Panc1 (cell line): ENCODE measurements at regions not wholly inside any gene's neighbourhood (a gene's known extent, or its start where the extent isn't known, plus 50 kb on each side); places are given as distances from the start of the nearest gene placed in this dataset.

Experiments
- ATAC-seq: fragments of 200-7000 bp; cut with Tn5 transposase; 2 replicates; pipeline ENCODE4 v1.9.1; 2020; ENCODE audit warnings: mild to moderate bottlenecking, moderate library complexity
- BruUV-seq: library from RNA; stranded (reverse); fragments of 400-500 nt; replicated peaks from 2 replicates; lab custom pipeline; 2021; lab: Mats Ljungman, UMichigan
- CTCF ChIA-PET: fragments of 300-600 bp; sonication (Branson Sonifier 250); formaldehyde crosslinking; loops from one replicate; lab custom pipeline; 2022; ENCODE audit warnings: antibody characterized with exemption; lab: Charles Lee
- POLR2A ChIA-PET: fragments of 300-600 bp; sonication (Branson Sonifier 250); formaldehyde crosslinking; loops from one replicate; lab custom pipeline; 2022; ENCODE audit warnings: antibody characterized with exemption; lab: Charles Lee
- DNase-seq: peaks from one replicate; pipeline ENCODE4 v3.0.0-alpha.2; 2010; ENCODE audit warnings: low read depth, low spot score
- H3K27ac ChIP-seq: 2 replicates; pipeline ENCODE4 v1.5.1; 2011; ENCODE audit warnings: mild to moderate bottlenecking, low read length, inconsistent platforms
- H3K27me3 ChIP-seq: fragments of 200-500 bp; sonication (Bioruptor generic); 2 replicates; pipeline ENCODE4 v1.6.0; 2014; ENCODE audit warnings: low read length, inconsistent platforms; ENCODE audit not compliant: control insufficient read depth, insufficient read depth
- H3K36me3 ChIP-seq: fragments of 200-500 bp; sonication (Bioruptor generic); 2 replicates; pipeline ENCODE4 v1.5.1; 2014; ENCODE audit warnings: inconsistent platforms, mild to moderate bottlenecking, low read length, moderate library complexity; ENCODE audit not compliant: control insufficient read depth, insufficient read depth
- H3K4me1 ChIP-seq: 2 replicates; pipeline ENCODE4 v1.5.1; 2011; ENCODE audit warnings: inconsistent platforms, mild to moderate bottlenecking, low read length, moderate library complexity; ENCODE audit not compliant: control insufficient read depth, insufficient read depth
- H3K4me3 ChIP-seq, 2 experiments: 2 replicates each; pipeline ENCODE4 v1.5.1; 2011 to 2012; ENCODE audit warnings: low read depth in 2 of 2, low read length in 2 of 2, mild to moderate bottlenecking in 2 of 2, inconsistent platforms in 1 of 2, moderate library complexity in 1 of 2
- H3K9me3 ChIP-seq: fragments of 200-500 bp; sonication (Bioruptor generic); 2 replicates; pipeline ENCODE4 v1.5.1; 2014; ENCODE audit warnings: low read depth, mild to moderate bottlenecking, inconsistent platforms, low read length, moderate library complexity; ENCODE audit not compliant: control insufficient read depth, insufficient read depth
- CTCF ChIP-seq: fragments of 450-650 bp; IDR thresholded peaks from 2 replicates; pipeline ENCODE4 v1.5.1; 2017; ENCODE audit warnings: mild to moderate bottlenecking
- POLR2AphosphoS5 ChIP-seq: IDR thresholded peaks from 2 replicates; pipeline ENCODE4 v1.6.1; 2012; ENCODE audit warnings: mild to moderate bottlenecking, low read depth, low read length, moderate library complexity
- SIN3A ChIP-seq: IDR thresholded peaks from 2 replicates; pipeline ENCODE4 v1.6.1; 2012; ENCODE audit warnings: low read depth, mild to moderate bottlenecking, low read length, moderate library complexity, borderline replicate concordance; ENCODE audit not compliant: insufficient read depth
- TCF7L2 ChIP-seq: IDR thresholded peaks from 2 replicates; pipeline ENCODE4 v1.6.1; 2011; ENCODE audit warnings: mild to moderate bottlenecking, low read depth, low read length, inconsistent platforms
- in situ Hi-C: cut with HindIII; loops from 2 replicates; pipeline ENCODE4 v1.10.0; 2016; ENCODE audit warnings: low sequenced_read_pairs, low pct_unique_long_range_greater_than_20kb
- intact Hi-C: fragments of 100-400 bp; cut with micrococcal nuclease; formaldehyde crosslinking; loops from one replicate; pipeline ENCODE4 v1.10.0; 2022; ENCODE audit not compliant: unreplicated experiment
- TF ChIP-seq, protein P1 (sequence below), 2 experiments: IDR thresholded peaks; 2 replicates each; pipeline ENCODE4 v1.6.1; 2011 to 2012; ENCODE audit warnings: low read depth in 2 of 2, control low read depth in 1 of 2, low read length in 1 of 2, mild to moderate bottlenecking in 1 of 2, moderate library complexity in 1 of 2; ENCODE audit not compliant: insufficient read depth in 1 of 2

DNA sequence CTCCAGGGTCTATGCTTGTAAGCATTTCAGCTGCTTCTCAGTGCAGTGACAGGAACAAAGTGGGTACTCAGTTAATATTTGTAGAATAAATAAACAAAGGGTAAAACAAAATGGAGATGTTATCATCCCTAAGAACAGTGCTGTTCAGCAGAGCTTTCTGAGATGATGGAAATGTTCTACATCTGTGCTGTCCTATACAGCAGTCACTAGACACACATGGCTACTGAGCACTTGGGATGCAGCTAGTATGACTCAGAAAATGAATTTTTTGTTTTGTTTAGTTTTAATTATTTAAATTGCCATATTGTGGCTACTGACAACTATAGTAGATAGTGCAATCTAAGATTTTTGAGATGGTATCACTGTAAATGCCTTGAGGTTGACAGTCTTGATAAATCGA is 283.8 kb upstream of the ADAMTS9 start:
- in situ Hi-C loops, result no loop called here
- no peak for DNase-seq
- TF ChIP-seq CTCF (no peak), TCF7L2 (no peak), SIN3A (no peak), POLR2AphosphoS5 (no peak)
- TF ChIP-seq, protein P1, sequence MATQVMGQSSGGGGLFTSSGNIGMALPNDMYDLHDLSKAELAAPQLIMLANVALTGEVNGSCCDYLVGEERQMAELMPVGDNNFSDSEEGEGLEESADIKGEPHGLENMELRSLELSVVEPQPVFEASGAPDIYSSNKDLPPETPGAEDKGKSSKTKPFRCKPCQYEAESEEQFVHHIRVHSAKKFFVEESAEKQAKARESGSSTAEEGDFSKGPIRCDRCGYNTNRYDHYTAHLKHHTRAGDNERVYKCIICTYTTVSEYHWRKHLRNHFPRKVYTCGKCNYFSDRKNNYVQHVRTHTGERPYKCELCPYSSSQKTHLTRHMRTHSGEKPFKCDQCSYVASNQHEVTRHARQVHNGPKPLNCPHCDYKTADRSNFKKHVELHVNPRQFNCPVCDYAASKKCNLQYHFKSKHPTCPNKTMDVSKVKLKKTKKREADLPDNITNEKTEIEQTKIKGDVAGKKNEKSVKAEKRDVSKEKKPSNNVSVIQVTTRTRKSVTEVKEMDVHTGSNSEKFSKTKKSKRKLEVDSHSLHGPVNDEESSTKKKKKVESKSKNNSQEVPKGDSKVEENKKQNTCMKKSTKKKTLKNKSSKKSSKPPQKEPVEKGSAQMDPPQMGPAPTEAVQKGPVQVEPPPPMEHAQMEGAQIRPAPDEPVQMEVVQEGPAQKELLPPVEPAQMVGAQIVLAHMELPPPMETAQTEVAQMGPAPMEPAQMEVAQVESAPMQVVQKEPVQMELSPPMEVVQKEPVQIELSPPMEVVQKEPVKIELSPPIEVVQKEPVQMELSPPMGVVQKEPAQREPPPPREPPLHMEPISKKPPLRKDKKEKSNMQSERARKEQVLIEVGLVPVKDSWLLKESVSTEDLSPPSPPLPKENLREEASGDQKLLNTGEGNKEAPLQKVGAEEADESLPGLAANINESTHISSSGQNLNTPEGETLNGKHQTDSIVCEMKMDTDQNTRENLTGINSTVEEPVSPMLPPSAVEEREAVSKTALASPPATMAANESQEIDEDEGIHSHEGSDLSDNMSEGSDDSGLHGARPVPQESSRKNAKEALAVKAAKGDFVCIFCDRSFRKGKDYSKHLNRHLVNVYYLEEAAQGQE (IDR thresholded peaks at IDR 0.05; ENCODE audit: insufficient read depth in 1 of 2, low read depth in 2 of 2, low read length in 1 of 2), result no peak
- ChIA-PET POLR2A (no interaction called here), CTCF (no interaction called here)
- ATAC-seq, result no peak
- Histone ChIP-seq H3K27ac (no peak overlapping the region), H3K4me3 (no peak overlapping the region), H3K27me3 (no peaks in the 10 kb centered on the region), H3K4me1 (no peaks in the 10 kb centered on the region), H3K9me3 (no peaks in the 10 kb centered on the region), H3K36me3 (no peaks in the 10 kb centered on the region)
- intact Hi-C loops, result no loop called here
- no TSS peak for BruUV-seq

DNA sequence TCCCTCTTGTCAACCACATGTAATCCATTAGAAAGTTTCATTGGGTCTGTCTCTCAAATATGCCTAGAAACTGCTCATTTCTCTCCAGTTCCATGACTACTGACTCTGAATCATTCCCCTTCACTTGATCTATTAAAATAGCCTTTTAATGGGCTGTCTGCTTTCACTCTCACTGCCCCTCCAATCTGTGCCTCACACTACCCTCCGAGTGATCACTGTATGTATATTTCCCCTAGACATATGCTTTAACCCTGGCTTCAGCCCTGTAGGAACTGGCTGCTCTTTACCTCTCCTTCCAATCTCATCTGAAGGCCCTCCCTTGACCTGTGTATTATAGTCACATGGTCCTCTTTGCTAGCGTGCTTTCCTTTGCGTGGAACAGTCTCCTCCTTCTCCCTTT is 282.8 kb upstream of the ADAMTS9 start:
- ATAC-seq (no peak), DNase-seq (no peak)
- no peaks in the 10 kb centered on the region for H3K9me3 ChIP-seq
- BruUV-seq, result no TSS peak
- ChIA-PET POLR2A (no interaction called here), CTCF (no interaction called here)
- intact Hi-C loops (no loop called here), in situ Hi-C loops (no loop called here)
- H3K27me3 ChIP-seq, result no peaks in the 10 kb centered on the region
- no peak overlapping the region for H3K4me3 ChIP-seq
- H3K36me3 ChIP-seq, result no peaks in the 10 kb centered on the region
- H3K27ac ChIP-seq, result no peak overlapping the region
- TF ChIP-seq POLR2AphosphoS5 (no peak), SIN3A (no peak), TCF7L2 (no peak), CTCF (no peak)
- TF ChIP-seq, protein P1 (IDR thresholded peaks at IDR 0.05; ENCODE audit: insufficient read depth in 1 of 2, low read depth in 2 of 2, low read length in 1 of 2), result no peak
- H3K4me1 ChIP-seq, result no peaks in the 10 kb centered on the region
